Skeletal muscle satellite cell (primary cell): ENCODE measurements at regions not wholly inside any gene's neighbourhood (a gene's known extent, or its start where the extent isn't known, plus 50 kb on each side); places are given as distances from the start of the nearest gene placed in this dataset.
A peak's percentile ranks its signal among the peaks of the same experiment; 100 is the strongest.
"Not testable (repeated sequence)": the region's sequence is repeated elsewhere in the genome, so short reads cannot be mapped to it uniquely, and the experiment has no call there.

Experiments used
- H3K27me3 ChIP-seq: 2 replicates; pipeline ENCODE4 v1.7.0; 2013; ENCODE audit warnings: low read length; ENCODE audit not compliant: control insufficient read depth, insufficient read depth
- H3K36me3 ChIP-seq: 2 replicates; pipeline ENCODE4 v1.7.0; 2013; ENCODE audit warnings: mild to moderate bottlenecking, control low read depth, low read length; ENCODE audit not compliant: insufficient read depth
- H3K4me1 ChIP-seq: 2 replicates; pipeline ENCODE4 v1.7.0; 2013; ENCODE audit warnings: low read length; ENCODE audit not compliant: control insufficient read depth, insufficient read depth
- H3K4me2 ChIP-seq: 2 replicates; pipeline ENCODE4 v1.7.0; 2013; ENCODE audit warnings: mild to moderate bottlenecking, low read length
- H3K4me3 ChIP-seq: 2 replicates; pipeline ENCODE4 v1.7.0; 2013; ENCODE audit warnings: low read length
- H3K9ac ChIP-seq: 2 replicates; pipeline ENCODE4 v1.7.0; 2013; ENCODE audit warnings: mild to moderate bottlenecking, low read depth, low read length, moderate library complexity
- H3K9me3 ChIP-seq: replicated peaks from 2 replicates; pipeline ENCODE4 v1.7.0; 2013; ENCODE audit warnings: mild to moderate bottlenecking, control low read depth, low read length

DNA sequence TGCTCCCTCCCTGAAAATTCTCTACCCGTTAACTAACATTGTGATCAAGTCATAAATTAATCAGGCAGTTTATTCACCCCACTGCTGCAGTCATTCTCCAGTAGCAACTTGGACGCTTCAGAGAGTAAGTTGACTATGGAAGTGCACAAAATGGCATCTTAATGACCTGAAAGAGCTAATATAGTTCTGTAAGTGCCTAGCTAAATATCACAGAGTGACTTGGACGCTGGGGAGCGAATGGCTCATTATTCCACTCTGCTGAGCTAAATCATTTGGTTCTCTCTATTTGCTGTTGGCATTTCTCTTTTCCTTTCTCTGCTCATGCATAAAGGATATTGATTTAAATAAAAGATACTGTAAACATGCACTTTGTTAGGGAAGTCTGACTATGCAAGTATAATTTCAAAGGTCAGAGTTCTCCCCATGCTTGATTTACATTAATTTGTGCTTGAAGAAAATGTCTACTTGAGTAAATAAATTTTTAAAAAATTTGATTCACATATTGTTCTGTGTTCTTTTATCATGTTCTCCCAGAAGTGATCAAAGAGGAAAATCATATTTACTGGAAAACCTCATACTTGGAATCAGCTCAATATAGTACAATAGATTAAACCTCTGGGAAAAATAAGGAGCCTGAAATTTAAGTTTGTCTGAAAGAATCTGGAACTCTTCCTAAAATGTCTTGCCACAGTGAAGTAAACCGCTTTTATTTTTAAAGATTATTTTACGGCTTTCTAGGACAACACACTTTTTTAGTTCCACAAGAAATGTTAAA, 169.5 kb upstream of the HAPLN1 start:
- no peaks in the 10 kb centered on the region for H3K27me3 ChIP-seq
- no peak overlapping the region for H3K4me2 ChIP-seq
- no peaks in the 10 kb centered on the region for H3K4me1 ChIP-seq
- no peak overlapping the region for H3K9ac ChIP-seq
- H3K36me3 ChIP-seq: no peaks in the 10 kb centered on the region
- H3K9me3 ChIP-seq: no peaks in the 10 kb centered on the region
- no peak overlapping the region for H3K4me3 ChIP-seq

GRCh38 chr5:83877911-83878706, 157.5 kb upstream of the HAPLN1 start:
- Histone ChIP-seq H3K36me3 (no peaks in the 10 kb centered on the region), H3K4me1 (peaks cover 7% of the 10 kb centered on the region), H3K9me3 (no peaks in the 10 kb centered on the region), H3K9ac (no peak overlapping the region), H3K4me3 (no peak overlapping the region), H3K27me3 (no peaks in the 10 kb centered on the region), H3K4me2 (peak overlapping the region; percentile 57)

DNA sequence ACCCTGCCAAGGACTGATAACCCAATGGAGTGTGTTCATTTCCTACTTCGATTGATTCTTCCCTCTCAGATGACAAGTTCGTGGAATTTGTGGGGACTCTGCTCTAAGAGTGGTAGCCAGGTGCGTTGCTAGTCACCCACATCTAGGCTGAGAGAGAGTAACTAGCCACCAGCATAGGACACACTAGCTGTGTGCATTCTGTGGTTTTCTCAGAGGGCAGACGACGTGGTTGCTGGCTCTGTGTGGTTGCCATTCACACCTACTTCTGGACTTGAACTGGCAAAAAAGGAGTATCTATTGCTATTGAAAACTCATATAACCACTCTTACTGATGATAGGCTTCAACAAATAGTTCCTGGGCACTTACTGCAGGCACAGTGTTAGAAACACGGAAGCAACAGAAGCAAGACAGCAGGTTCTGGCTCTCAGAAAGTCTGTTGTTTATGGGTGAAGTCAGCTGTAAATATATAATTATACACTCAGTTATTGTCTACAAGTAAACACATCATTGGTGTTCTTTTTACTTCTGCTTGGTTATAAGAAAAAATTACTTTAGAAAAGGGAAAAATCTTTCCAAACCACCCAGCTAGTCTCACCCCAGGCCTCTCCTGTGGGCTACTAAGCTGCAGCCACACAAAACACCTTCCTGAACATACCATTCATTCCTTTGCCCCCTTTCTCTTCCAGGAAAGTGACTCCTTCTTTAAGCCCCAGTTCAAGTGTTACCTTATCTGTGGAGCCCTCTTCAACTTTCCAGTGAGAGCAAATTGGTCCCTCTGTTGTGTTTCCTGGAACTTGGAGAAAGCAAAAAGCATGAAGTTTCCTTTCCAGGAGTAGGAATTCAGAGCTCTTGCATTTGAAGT, 151.1 kb upstream of the HAPLN1 start:
- Histone ChIP-seq H3K4me2 (no peak overlapping the region), H3K9ac (no peak overlapping the region), H3K36me3 (no peaks in the 10 kb centered on the region), H3K9me3 (no peaks in the 10 kb centered on the region), H3K4me1 (no peaks in the 10 kb centered on the region), H3K27me3 (no peaks in the 10 kb centered on the region), H3K4me3 (no peak overlapping the region)

DNA sequence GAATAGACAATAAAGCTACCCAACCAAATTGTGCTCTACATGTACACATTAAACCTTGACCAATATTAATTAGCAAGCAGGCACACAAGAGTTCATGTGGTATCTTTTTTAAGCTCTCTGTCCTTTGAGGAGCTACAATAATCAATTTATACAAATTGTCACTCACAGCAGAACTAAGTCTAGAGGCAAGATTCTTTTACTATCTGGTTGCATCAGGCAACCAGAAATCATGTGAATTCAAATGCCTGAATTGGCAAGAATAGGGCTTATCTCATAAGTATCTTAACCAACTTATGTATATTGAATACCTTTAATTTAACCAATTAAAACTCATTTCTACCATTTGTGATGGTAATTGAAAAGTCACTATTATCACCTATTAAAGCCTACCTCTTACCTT, 145.5 kb upstream of the HAPLN1 start:
- H3K27me3 ChIP-seq: no peaks in the 10 kb centered on the region
- H3K4me1 ChIP-seq: no peaks in the 10 kb centered on the region
- H3K9me3 ChIP-seq: no peaks in the 10 kb centered on the region
- no peak overlapping the region for H3K4me3 ChIP-seq
- no peak overlapping the region for H3K4me2 ChIP-seq
- H3K9ac ChIP-seq: no peak overlapping the region
- no peaks in the 10 kb centered on the region for H3K36me3 ChIP-seq

GRCh38 chr5:83865579-83865978, 144.9 kb upstream of the HAPLN1 start:
- Histone ChIP-seq H3K4me2 (no peak overlapping the region), H3K4me1 (no peaks in the 10 kb centered on the region), H3K36me3 (no peaks in the 10 kb centered on the region), H3K9ac (no peak overlapping the region), H3K9me3 (no peaks in the 10 kb centered on the region), H3K4me3 (no peak overlapping the region), H3K27me3 (no peaks in the 10 kb centered on the region)

- H3K4me3 ChIP-seq: no peak overlapping the region
- H3K36me3 ChIP-seq: no peaks in the 10 kb centered on the region
- no peak overlapping the region for H3K4me2 ChIP-seq
- no peaks in the 10 kb centered on the region for H3K4me1 ChIP-seq
- H3K9ac ChIP-seq: no peak overlapping the region
- no peaks in the 10 kb centered on the region for H3K9me3 ChIP-seq
- no peaks in the 10 kb centered on the region for H3K27me3 ChIP-seq
Observed at GRCh38 chr5:83864652-83865051, 144.0 kb upstream of the HAPLN1 start.

GRCh38 chr5:83857341-83857740, 136.7 kb upstream of the HAPLN1 start:
- Histone ChIP-seq H3K9me3 (no peaks in the 10 kb centered on the region), H3K4me1 (no peaks in the 10 kb centered on the region), H3K4me2 (no peak overlapping the region), H3K9ac (no peak overlapping the region), H3K36me3 (no peaks in the 10 kb centered on the region), H3K4me3 (no peak overlapping the region), H3K27me3 (no peaks in the 10 kb centered on the region)

DNA sequence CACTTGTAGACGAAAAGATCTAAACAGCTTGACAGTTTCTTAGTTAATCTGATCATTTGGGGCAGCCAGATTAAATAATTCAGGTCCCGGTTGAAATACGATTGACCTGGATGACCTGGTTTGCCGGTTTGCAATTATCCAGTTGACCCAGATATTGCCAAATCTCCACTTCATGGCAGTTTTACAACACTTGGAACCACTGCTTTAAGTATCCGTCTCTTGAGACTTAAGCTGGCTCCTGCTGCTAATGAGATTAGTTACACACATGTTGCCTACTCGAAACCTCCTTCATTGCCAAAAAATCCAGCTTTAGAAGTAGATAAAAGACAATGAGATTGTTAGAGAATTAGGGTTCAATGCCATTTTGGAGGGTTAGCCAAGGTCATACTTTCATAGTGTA, 136.2 kb upstream of the HAPLN1 start:
- no peaks in the 10 kb centered on the region for H3K9me3 ChIP-seq
- H3K4me3 ChIP-seq: no peak overlapping the region
- no peak overlapping the region for H3K9ac ChIP-seq
- no peaks in the 10 kb centered on the region for H3K36me3 ChIP-seq
- no peaks in the 10 kb centered on the region for H3K4me1 ChIP-seq
- H3K27me3 ChIP-seq: no peaks in the 10 kb centered on the region
- no peak overlapping the region for H3K4me2 ChIP-seq

DNA sequence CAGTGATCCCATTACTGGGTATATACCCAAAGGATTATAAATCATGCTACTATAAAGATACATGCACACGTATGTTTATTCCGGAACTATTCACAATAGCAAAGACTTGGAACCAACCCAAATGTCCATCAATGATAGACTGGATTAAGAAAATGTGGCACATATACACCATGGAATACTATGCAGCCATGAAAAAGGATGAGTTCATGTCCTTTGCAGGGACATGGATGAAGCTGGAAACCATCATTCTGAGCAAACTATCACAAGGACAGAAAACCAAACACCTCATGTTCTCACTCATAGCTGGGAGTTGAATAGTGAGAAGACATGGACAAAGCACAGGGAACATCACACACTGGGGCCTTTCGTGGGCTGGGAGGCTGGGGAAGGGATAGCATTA, 129.8 kb upstream of the HAPLN1 start:
- H3K4me1 ChIP-seq, H3K27me3 ChIP-seq, H3K36me3 ChIP-seq, H3K9ac ChIP-seq, H3K4me2 ChIP-seq, H3K9me3 ChIP-seq, H3K4me3 ChIP-seq: not testable (repeated sequence)

DNA sequence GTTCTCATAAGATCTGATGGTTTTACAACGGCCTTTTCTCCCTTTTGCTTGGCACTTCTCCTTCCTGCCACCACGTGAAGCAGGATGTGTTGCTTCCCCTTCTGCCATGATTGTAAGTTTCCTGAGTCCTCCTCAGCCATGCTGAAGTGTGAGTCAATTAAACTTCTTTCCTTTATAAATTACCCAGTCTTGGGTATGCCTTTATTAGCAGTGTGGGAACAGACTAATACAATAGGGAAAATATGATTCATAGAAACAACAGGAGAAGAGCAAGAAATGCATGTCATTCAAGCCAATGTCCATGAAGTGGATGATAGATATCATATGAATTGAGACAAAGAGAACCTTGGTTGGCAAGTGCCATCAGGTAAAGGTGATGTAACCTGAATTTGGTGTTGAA, 128.3 kb upstream of the HAPLN1 start:
- no peaks in the 10 kb centered on the region for H3K27me3 ChIP-seq
- H3K4me1 ChIP-seq: peaks cover 4% of the 10 kb centered on the region
- no peaks in the 10 kb centered on the region for H3K36me3 ChIP-seq
- no peak overlapping the region for H3K4me3 ChIP-seq
- H3K9me3 ChIP-seq: no peaks in the 10 kb centered on the region
- H3K9ac ChIP-seq: no peak overlapping the region
- H3K4me2 ChIP-seq: no peak overlapping the region

- Histone ChIP-seq H3K4me3 (no peak overlapping the region), H3K9ac (no peak overlapping the region), H3K9me3 (no peaks in the 10 kb centered on the region), H3K4me2 (no peak overlapping the region), H3K36me3 (no peaks in the 10 kb centered on the region), H3K27me3 (no peaks in the 10 kb centered on the region), H3K4me1 (peaks cover 4% of the 10 kb centered on the region)
Observed at GRCh38 chr5:83846624-83847350, 126.1 kb upstream of the HAPLN1 start.
